NCI-H187 (cell line): ENCODE measurements at regions not wholly inside any gene's neighbourhood (a gene's known extent, or its start where the extent isn't known, plus 50 kb on each side); places are given as distances from the start of the nearest gene placed in this dataset.
"Not testable (repeated sequence)": the region's sequence is repeated elsewhere in the genome, so short reads cannot be mapped to it uniquely, and the experiment has no call there.

Source experiments
- DNase-seq, 2 experiments: peaks; one replicate each; lab custom pipeline; 2025; lab: John Stamatoyannopoulos, UW

DNA sequence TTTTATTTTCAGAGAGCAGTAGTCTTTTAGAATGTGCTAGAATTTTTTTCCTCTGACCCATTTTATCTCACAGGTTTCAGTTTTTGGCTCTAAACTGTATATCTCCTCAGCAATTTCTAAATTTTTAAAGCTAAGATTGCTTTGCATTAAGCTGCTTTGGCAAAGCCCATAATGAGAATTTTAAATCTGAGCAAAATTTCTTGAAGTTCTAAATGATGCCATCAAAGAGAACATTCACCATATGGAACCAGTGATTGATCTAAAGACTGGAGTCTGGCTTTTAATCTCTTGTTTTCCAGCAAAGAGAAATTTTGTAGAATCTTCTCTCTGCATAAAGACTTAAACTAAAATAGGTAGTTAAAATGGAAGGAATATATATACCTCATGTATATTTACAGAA lies 313.6 kb downstream of the TBC1D32 start:
- no peak for DNase-seq

GRCh38 chr6:121008553-121008952 lies 325.7 kb downstream of the TBC1D32 start:
- DNase-seq, result no peak

GRCh38 chr6:121006024-121006423 lies 328.3 kb downstream of the TBC1D32 start:
- DNase-seq, result no peak

DNA sequence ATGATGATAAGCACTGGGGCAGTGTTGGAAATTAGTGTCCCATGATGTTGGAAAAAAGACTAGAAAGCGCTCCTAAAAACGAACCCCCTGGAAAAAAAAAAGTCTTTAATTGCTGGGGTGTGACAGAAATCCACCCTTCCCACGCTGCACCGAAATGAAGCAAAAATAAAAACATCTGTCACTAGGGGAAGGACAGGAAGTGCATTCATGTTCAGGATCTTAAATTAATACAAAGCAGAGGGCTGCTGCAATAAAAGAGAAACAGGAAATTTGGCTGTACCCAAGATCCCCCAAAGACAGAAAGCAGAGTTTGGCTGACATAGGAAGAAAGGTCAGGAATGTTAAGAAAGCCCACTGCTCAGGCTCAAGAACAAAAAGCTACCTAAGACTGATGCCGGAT lies 333.9 kb downstream of the TBC1D32 start:
- no peak for DNase-seq

DNA sequence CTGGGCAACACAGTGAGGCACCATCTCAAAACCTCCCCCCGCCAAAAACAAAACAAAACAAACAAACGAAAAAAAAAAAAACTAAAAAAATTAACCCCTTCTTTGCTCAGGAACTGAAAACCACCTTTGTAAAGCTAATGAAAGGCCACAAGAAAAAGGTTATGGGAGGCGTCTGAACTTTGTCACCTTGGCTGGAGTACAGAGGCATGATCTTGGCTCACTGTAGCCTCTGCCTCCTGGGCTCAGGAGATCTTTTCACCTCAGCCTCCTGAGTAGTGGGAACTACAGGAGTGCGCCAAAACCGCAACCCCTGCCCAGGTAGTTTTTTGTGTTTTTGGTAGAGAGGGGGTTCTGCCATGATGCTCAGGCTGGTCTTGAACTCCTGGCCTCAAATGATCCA lies 337.9 kb downstream of the TBC1D32 start:
- no peak for DNase-seq

DNA sequence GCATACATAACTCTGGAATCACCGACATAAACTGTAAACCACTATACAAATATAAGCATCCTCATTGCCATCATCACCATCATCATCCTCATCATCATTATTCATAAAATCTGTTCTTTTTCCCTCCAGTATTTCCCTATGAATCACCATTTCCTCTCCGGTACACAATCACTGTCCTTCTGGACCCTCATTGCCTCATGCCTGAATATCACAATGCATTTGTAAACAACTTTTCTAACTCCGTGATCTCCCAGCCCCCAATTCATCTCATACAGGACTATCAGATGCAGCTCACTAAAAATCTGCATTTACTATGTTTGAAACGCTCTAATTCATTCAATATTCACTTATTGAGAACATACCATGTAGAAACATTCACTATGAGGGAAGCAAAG lies 339.7 kb downstream of the TBC1D32 start:
- no peak for DNase-seq

DNA sequence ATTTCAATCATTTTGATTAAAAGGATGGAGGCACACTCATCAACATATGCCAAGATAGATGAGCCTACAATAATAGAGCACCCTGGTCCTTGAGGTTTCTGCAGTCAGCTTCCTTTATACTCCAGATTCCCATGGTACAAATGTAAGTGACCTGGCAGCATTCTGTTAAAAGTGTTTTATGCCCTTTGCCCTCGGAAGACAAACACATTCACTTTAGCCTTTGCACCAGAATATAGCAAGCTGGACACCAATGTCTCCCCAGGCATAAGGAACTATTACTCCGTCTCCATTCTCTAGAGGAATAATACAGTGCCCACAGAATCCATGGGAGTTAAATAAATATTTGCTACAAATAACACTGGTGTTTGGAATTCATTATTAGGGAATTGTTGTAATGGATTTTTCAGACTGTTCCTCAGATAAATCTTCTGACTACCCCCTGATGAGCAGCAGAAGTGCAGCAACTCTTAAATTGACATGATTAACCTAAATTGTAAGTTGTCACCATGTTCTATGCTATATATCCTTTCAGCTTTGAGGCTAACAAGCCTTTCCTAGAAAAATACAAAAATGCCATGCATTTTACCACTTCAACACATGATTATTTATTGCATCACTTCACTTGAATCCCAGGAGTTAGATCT lies 340.2 kb downstream of the TBC1D32 start:
- no peak for DNase-seq

- DNase-seq, result no peak
Observed at GRCh38 chr6:120992257-120992656, 342.0 kb downstream of the TBC1D32 start.

GRCh38 chr6:120990866-120991265 lies 343.4 kb downstream of the TBC1D32 start:
- DNase-seq, result no peak

DNA sequence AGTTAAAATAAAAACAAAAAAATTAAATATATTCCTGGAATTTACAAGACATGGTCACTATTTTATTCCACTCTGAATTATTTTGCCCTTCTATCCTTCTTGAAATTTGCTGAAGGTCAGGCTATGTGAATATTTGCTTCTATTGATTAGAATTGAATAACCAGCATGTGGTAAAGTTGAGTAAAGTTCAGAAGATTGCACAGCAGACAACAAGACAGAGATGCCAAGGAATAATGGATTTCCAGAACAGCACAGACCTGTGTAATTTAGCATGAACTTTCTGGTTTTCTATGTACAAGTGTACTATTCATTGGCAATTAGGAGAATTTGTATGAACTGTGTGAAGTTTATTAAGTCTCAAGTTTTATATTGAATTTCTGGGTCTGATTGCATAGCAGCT lies 352.4 kb downstream of the TBC1D32 start:
- DNase-seq, result no peak

DNA sequence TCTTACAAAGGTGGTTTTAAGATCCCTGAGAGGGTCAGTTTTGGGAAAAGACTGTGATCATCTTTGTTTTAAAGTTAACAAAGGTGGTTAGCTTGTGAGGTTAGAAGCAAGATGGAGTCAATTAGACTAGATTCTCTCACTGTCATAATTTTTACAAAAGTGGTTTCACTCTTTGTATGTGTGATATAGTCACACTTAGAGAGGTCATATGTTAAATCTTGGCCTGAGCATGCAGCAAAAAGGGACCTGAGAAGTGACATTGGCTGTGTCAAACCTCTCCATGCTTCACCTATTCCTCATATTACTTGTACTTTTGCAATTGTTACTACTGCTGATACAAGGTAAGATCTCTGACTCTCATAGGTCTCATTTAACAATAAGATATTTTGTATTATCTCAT lies 368.0 kb downstream of the TBC1D32 start:
- DNase-seq, result no peak

DNA sequence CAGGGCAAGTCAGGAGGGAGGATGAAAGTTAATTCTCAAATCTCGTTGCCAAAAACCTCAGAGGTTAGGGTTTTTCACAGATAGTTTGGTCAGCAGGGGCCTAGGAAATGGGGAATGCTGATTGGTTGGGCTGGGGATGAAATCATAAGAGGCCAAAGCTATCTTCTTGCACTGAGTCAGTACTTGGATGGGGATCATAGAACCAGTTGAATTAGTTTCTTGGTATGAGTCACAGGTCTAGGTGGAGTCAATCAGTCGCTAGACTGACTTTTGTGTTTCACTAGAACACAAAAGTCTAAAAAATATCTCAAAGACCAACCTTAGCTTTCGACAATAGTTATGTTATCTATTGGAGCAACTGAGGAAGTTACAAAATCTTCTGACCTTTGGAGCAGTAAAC lies 368.5 kb downstream of the TBC1D32 start:
- no peak for DNase-seq

GRCh38 chr6:120960761-120961160 lies 373.5 kb downstream of the TBC1D32 start:
- DNase-seq, result no peak

- no peak for DNase-seq
Observed at GRCh38 chr6:120954111-120954510, 380.2 kb downstream of the TBC1D32 start.

GRCh38 chr6:120951258-120951657 lies 383.0 kb downstream of the TBC1D32 start:
- DNase-seq, result no peak

GRCh38 chr6:120947111-120947510 lies 387.2 kb downstream of the TBC1D32 start:
- DNase-seq, result no peak

- no peak for DNase-seq
Observed at GRCh38 chr6:120945905-120946594, 388.2 kb downstream of the TBC1D32 start.

DNA sequence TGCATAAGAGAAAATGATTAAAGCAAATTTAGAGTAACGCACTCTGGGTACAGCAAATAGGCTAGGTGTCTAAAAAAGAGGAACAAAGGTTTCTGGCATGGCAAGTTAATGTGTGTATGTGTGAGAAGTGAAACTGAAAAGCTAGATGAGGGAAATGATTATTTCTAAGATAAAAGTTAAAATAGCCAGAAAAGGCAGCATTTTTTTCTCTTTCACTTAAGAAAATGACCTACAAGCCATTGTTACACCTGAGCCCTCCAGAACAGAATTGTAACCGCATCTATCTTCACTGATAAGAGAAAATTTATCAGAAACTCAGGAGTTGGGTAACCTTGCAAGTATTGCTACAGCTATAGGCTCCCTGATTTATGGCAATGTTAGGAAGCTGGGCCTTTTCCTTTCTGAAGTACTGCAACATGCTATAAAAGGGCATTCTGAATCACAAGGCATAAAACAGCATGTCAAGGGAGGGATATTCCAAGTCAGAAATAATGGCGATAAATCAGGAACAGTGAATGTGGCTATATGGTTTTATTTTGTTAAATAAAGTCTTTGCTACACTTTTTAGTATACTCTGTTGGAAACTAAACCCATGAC lies 395.3 kb downstream of the TBC1D32 start:
- DNase-seq, result no peak

DNA sequence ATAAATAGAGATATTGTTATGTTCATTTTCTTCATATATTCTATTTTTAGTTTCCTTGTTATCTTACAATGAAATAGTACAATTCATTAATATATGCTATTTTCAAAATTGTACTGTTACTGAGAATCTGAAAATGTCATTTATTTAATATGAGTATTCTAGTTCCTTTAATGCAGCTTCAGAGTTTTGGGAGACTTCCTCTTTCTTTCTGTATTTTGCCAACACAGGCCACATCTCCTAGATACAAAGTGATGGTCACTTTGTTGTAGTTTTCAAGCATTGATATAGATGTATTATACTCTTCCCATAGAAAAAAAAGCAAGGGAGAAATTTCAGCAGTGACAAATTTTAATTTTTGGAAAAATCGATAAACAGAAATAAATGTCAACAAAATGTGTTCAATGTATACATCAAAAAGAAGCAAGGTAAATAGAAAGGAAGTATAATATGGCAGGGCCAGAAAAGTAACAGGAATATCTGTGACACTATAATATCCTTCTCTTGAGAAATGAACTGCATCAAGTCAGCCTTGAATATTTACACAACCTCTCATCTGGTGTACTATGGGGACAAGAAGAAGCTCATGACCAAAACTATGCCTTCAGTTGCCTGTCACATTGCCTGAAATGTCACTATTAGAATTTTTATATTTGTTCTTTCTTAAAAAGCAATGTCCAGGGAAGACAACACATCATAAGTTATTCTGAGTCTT lies 396.0 kb downstream of the TBC1D32 start:
- DNase-seq, result no peak

DNA sequence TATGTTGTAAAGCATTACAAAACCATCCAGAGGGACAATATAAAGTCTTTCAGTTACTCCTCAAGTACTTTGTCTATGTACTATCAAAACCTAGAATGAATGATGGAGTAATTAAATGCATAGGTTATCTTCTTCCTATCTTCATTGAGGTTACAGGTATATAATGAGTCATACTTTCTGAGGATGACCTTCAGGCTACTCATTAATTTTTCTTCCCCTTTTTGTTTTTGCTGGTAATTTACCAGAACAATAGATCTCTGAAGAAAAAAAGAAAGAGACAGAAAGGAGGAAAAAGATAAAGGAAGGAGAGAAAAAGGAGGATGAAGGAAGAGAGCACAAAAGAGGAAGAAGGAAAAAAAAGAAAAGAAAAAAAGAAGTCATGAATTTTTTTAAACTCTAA lies 398.4 kb downstream of the TBC1D32 start:
- no peak for DNase-seq

- DNase-seq, result no peak
Observed at GRCh38 chr6:120935016-120935415, 399.3 kb downstream of the TBC1D32 start.

DNA sequence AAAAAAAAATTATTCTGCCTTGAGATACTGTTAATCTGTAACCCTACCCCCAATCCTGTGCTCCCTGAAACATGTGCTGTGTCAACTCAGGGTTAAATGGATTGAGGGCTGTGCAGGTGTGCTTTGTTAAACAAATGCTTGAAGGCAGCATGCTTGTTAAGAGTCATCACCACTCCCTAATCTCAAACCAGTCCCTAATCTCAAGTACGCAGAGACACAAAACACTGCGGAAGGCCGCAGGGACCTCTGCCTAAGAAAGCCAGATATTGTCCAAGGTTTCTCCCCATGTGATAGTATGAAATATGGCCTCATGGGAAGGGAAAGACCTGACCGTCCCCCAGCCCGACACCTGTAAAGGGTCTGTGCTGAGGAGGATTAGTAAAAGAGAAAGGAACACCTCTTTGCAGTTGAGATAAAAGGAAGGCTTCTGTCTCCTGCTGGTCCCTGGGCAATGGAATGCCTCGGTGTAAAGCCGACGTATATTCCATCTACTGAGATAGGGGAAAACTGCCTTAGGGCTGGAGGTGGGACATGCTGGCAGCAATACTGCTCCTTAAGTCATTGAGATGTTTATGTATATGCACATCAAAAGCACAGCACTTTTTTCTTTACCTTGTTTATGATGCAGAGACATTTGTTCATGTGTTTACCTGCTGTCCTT lies 402.6 kb downstream of the TBC1D32 start:
- DNase-seq, result not testable (repeated sequence)
